ENCODE measurements at regions not wholly inside any gene's neighbourhood (a gene's known extent, or its start where the extent isn't known, plus 50 kb on each side); places are given as distances from the start of the nearest gene placed in this dataset.

DNA sequence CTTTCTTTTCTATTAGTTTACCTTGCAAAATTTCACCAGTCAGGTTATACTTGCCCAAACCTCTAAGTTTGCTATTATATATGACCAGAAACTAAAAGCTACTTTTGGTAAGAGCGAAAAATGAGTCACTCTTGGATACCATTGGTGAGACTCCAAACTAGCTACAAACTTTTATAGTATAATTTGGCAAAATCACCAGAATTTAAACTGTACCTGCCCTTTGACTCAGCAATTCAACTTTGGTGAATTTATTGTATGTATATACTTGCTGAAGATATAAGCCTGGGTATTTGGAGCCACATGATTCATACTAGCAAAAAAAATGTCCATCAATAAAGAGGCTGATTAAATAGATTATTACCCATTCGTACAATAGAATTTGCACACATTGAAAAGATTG lies 178.7 kb upstream of the STEAP1 start:
- ATAC-seq (ENCODE audit: low FRiP score) (no peak), DNase-seq (ENCODE audit: low spot score) (no peak)
- TF ChIP-seq, protein P1, sequence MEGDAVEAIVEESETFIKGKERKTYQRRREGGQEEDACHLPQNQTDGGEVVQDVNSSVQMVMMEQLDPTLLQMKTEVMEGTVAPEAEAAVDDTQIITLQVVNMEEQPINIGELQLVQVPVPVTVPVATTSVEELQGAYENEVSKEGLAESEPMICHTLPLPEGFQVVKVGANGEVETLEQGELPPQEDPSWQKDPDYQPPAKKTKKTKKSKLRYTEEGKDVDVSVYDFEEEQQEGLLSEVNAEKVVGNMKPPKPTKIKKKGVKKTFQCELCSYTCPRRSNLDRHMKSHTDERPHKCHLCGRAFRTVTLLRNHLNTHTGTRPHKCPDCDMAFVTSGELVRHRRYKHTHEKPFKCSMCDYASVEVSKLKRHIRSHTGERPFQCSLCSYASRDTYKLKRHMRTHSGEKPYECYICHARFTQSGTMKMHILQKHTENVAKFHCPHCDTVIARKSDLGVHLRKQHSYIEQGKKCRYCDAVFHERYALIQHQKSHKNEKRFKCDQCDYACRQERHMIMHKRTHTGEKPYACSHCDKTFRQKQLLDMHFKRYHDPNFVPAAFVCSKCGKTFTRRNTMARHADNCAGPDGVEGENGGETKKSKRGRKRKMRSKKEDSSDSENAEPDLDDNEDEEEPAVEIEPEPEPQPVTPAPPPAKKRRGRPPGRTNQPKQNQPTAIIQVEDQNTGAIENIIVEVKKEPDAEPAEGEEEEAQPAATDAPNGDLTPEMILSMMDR (IDR thresholded peaks at IDR 0.05), result no peak

DNA sequence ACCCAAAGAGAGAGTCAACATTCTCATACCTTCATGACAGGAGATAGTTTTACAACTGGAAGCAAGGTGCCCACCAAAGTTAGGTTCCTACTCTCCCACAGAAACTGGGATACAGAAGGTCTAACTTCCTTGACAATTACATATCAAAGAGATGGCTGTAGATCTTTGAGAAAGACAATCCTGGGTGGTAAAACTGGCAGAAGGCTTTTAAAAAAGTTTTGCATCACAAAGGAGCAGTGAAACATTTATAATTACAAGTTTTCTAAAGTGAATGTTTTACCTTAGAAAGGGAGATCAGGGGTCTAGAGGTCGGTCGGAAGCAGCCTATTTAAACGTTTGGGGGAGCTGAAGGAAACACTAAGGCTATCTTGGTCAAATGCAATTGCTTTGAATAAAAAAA lies 166.6 kb upstream of the STEAP1 start:
- TF ChIP-seq, protein P1 (IDR thresholded peaks at IDR 0.05), result no peak
- ATAC-seq (ENCODE audit: low FRiP score), result no peak
- DNase-seq (ENCODE audit: low spot score), result no peak

GRCh38 chr7:89988074-89988473 lies 166.2 kb upstream of the STEAP1 start:
- TF ChIP-seq, protein P1 (IDR thresholded peaks at IDR 0.05), result no peak
- DNase-seq (ENCODE audit: low spot score), result no peak
- no peak for ATAC-seq (ENCODE audit: low FRiP score)

GRCh38 chr7:89989454-89989853 lies 164.8 kb upstream of the STEAP1 start:
- no peak for DNase-seq (ENCODE audit: low spot score)
- TF ChIP-seq, protein P1 (IDR thresholded peaks at IDR 0.05), result no peak
- no peak for ATAC-seq (ENCODE audit: low FRiP score)

DNA sequence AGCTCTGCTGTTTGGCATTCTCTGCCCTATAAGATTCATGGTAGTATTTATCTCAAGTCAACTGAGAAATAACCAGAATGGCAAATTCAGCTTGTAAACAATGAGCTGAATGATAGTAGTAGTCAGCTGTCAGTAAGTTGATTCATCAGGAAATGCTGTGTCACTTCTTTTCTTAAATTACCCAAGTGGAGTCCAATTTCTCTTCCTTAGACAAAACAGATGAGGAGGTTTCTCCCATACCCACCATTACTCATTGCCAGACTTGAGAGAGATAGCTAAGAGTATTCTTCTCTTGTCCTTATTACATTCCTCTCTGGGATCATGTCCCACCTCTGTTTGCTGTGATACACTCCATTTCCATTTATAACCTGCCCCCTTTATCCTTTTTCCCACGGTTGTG lies 159.8 kb upstream of the STEAP1 start:
- ATAC-seq (ENCODE audit: low FRiP score), result no peak
- TF ChIP-seq, protein P1 (IDR thresholded peaks at IDR 0.05), result no peak
- DNase-seq (ENCODE audit: low spot score), result no peak

DNA sequence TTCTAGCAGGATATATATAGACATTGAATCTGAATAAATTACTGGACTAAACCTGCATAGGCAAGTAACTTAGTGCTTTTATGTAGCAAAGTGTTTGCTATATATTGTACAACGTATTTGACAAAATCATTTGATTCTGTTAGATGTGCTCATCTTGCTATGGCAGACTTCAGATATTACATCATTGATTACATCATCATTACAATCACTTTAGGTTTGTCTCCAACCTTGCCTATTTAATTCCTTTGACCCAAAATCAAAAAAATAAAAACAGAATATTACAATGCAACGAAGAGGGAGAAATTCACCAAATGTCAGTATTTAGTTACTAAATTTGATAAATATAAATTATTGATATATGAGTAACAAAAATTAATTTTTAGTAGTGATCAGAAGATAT lies 155.7 kb upstream of the STEAP1 start:
- TF ChIP-seq, protein P1 (IDR thresholded peaks at IDR 0.05), result no peak
- no peak for DNase-seq (ENCODE audit: low spot score)
- ATAC-seq (ENCODE audit: low FRiP score), result no peak

DNA sequence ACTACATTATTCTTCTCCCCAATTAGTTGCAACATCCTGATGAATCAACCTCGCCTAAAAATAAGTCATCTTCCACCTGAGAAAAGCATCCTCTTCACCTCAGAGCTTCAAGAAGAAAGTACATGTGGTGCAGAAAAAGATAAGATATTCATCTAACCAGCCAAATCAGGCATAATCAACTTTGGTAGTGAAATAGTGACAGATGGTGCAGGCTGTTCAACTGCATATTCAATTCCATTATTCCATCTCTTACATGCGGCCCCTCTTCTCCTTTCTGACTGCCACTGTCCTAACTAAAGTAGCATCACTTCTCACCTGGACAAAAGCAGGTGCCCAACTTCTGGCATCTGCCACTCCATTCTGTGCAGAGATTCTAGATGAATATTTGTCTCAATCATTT lies 148.4 kb upstream of the STEAP1 start:
- TF ChIP-seq, protein P1 (IDR thresholded peaks at IDR 0.05), result no peak
- DNase-seq (ENCODE audit: low spot score), result no peak
- no peak for ATAC-seq (ENCODE audit: low FRiP score)
